Breast epithelium (tissue), 4 donors: ENCODE measurements at regions not wholly inside any gene's neighbourhood (a gene's known extent, or its start where the extent isn't known, plus 50 kb on each side); places are given as distances from the start of the nearest gene placed in this dataset.

Source experiments
- DNase-seq, 2 donors: peaks; one replicate each; pipeline ENCODE4 v3.0.0-alpha.2; 2019; ENCODE audit warnings: low spot score in 2 of 2
- H3K27ac ChIP-seq, 2 donors: fragments of 200-600 bp; sonication (generic) in 1 of 2; one replicate each; pipeline ENCODE4 v1.5.1; 2016 to 2019; ENCODE audit warnings: mild to moderate bottlenecking in 1 of 2
- H3K27me3 ChIP-seq, 2 donors: fragments of 200-600 bp; sonication (generic) in 1 of 2; one replicate each; pipeline versions ENCODE4 v1.5.1 to v1.6.0; 2017 to 2019; ENCODE audit warnings: control low read depth in 1 of 2, mild to moderate bottlenecking in 1 of 2
- H3K36me3 ChIP-seq: fragments of 200-600 bp; one replicate; pipeline ENCODE4 v1.5.1; 2019
- H3K4me1 ChIP-seq, 2 donors: fragments of 200-600 bp; sonication (generic); one replicate each; pipeline ENCODE4 v1.5.1; 2016 to 2019; ENCODE audit warnings: control low read depth in 1 of 2
- H3K4me3 ChIP-seq, 3 donors: fragments of 200-600 bp; sonication (generic); 1 replicate in 2 of 3; 2 replicates in 1 of 3; pipeline ENCODE4 v1.5.1; 2016 to 2019; ENCODE audit warnings: mild to moderate bottlenecking in 3 of 3, moderate library complexity in 2 of 3
- H3K9me3 ChIP-seq, 2 donors: fragments of 200-600 bp; sonication (generic) in 1 of 2; one replicate each; pipeline ENCODE4 v1.5.1; 2016 to 2019; ENCODE audit warnings: control low read depth in 1 of 2
- CTCF ChIP-seq, 3 donors: fragments of 450-650 bp; IDR thresholded peaks; one replicate each; pipeline ENCODE4 v1.5.1; 2016 to 2017; ENCODE audit warnings: antibody characterized with exemption in 3 of 3, mild to moderate bottlenecking in 3 of 3, moderate library complexity in 3 of 3
- POLR2A ChIP-seq: fragments of 450-650 bp; IDR thresholded peaks from one replicate; pipeline ENCODE4 v1.6.1; 2016; ENCODE audit warnings: antibody characterized with exemption, mild to moderate bottlenecking, moderate library complexity
- POLR2AphosphoS5 ChIP-seq, 3 donors: sonication (generic); formaldehyde crosslinking; IDR thresholded peaks; one replicate each; pipeline ENCODE4 v1.6.1; 2017; ENCODE audit warnings: antibody characterized with exemption in 3 of 3
- intact Hi-C: fragments of 100-400 bp; cut with DNase I; formaldehyde crosslinking; loops from one replicate; pipeline ENCODE4 v1.15.1; 2023; ENCODE audit warnings: low total_unique reads

DNA sequence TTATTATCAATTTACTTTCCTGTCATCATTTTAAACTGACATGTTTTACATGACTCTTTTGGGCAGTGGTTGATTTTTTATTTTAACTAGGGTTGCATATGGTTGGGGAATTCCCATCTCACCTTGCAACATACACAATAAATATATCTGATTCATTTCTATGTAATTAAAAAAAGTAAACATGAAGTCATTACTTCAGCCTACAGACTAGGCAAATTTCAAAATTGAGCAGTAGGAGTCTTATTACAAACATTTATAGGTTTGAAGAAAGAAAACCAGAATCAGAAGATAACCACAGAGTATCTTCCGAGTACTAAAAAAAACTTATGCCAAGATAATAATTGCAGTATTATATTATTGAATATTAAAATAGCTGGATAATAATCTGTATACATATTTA, 377.0 kb upstream of the VRK2 start:
- Histone ChIP-seq H3K36me3 (no peaks in the 10 kb centered on the region), H3K27me3 (no peaks in the 10 kb centered on the region), H3K4me1 (no peaks in the 10 kb centered on the region), H3K9me3 (no peaks in the 10 kb centered on the region), H3K4me3 (no peak overlapping the region), H3K27ac (no peak overlapping the region)
- intact Hi-C loops: no loop called here
- TF ChIP-seq POLR2A: no peak
- TF ChIP-seq CTCF (IDR thresholded peaks at IDR 0.05): no peak
- no peak for TF ChIP-seq POLR2AphosphoS5 (IDR thresholded peaks at IDR 0.05)
- no peak for DNase-seq

GRCh38 chr2:57674025-57674424, 372.6 kb upstream of the VRK2 start:
- H3K27me3 ChIP-seq: no peaks in the 10 kb centered on the region
- no peak for DNase-seq
- H3K36me3 ChIP-seq: no peaks in the 10 kb centered on the region
- no peak overlapping the region for H3K4me3 ChIP-seq
- H3K27ac ChIP-seq: no peak overlapping the region
- TF ChIP-seq POLR2A: no peak
- no peak for TF ChIP-seq POLR2AphosphoS5 (IDR thresholded peaks at IDR 0.05)
- no peak for TF ChIP-seq CTCF (IDR thresholded peaks at IDR 0.05)
- H3K4me1 ChIP-seq: no peaks in the 10 kb centered on the region
- no peaks in the 10 kb centered on the region for H3K9me3 ChIP-seq
- intact Hi-C loops: no loop called here

- no peaks in the 10 kb centered on the region for H3K27me3 ChIP-seq
- no peak for DNase-seq
- H3K4me3 ChIP-seq: no peak overlapping the region
- no peaks in the 10 kb centered on the region for H3K9me3 ChIP-seq
- TF ChIP-seq POLR2AphosphoS5 (IDR thresholded peaks at IDR 0.05): no peak
- TF ChIP-seq CTCF (IDR thresholded peaks at IDR 0.05): no peak
- no peak for TF ChIP-seq POLR2A
- no peaks in the 10 kb centered on the region for H3K4me1 ChIP-seq
- intact Hi-C loops: no loop called here
- no peak overlapping the region for H3K27ac ChIP-seq
- no peaks in the 10 kb centered on the region for H3K36me3 ChIP-seq
Observed at GRCh38 chr2:57674743-57675142, 371.9 kb upstream of the VRK2 start.

DNA sequence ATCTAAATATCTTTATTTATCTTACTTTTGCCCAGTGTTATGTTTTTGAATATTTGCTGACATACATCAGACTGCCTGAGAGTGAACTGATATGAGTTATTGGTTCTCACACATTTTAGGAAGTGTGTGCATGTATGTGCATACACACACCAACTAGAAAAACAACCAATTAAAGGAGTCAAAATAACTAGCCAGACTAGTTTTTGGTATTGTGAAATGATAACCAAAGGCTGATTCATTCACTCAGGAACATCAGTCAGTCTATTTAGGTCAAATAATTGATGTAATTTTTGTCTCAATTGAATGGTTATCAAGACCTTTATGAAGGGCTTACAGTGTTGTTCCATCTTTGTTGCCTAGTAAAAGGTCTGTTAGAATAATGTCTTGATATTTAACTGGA, 369.3 kb upstream of the VRK2 start:
- Histone ChIP-seq H3K4me1 (no peaks in the 10 kb centered on the region), H3K27me3 (no peaks in the 10 kb centered on the region), H3K4me3 (no peak overlapping the region), H3K27ac (no peak overlapping the region), H3K9me3 (no peaks in the 10 kb centered on the region), H3K36me3 (no peaks in the 10 kb centered on the region)
- TF ChIP-seq CTCF (IDR thresholded peaks at IDR 0.05) (no peak), POLR2A (no peak), POLR2AphosphoS5 (IDR thresholded peaks at IDR 0.05) (no peak)
- intact Hi-C loops: no loop called here
- DNase-seq: no peak

GRCh38 chr2:57681650-57682049, 365.0 kb upstream of the VRK2 start:
- H3K27ac ChIP-seq: no peak overlapping the region

DNA sequence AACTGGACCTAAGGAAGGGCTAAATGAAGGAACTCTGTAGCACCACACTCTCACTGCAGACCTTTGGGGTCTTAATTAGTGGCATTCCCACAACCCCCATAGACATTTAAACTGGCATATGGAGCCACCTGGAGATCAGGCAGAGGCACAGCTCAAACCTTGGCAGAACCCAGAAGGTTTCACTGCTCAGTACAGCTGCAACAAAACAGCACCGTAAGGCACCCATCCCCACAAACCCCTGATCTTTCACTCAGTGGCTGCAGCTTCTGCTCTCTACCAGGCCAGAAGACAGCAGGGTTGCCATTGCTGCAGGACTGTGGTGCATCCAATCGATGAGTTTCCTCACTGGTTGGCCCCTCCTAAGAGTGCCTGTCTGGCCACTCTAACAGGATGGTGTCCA, 361.6 kb upstream of the VRK2 start:
- Histone ChIP-seq H3K9me3 (peaks cover 0 to 16% of the 10 kb centered on the region in 2 donors), H3K4me3 (no peak overlapping the region), H3K36me3 (no peaks in the 10 kb centered on the region), H3K4me1 (no peaks in the 10 kb centered on the region), H3K27ac (no peak overlapping the region), H3K27me3 (no peaks in the 10 kb centered on the region)
- no peak for DNase-seq
- TF ChIP-seq CTCF (IDR thresholded peaks at IDR 0.05) (no peak), POLR2AphosphoS5 (IDR thresholded peaks at IDR 0.05) (no peak), POLR2A (no peak)
- intact Hi-C loops: no loop called here

More at GRCh38 chr2:57681650-57682049, 365.0 kb upstream of the VRK2 start:
- intact Hi-C loops: no loop called here
- no peak for TF ChIP-seq POLR2A
- H3K36me3 ChIP-seq: no peaks in the 10 kb centered on the region
- H3K4me1 ChIP-seq: no peaks in the 10 kb centered on the region
- DNase-seq: no peak
- H3K4me3 ChIP-seq: no peak overlapping the region
- H3K9me3 ChIP-seq: peaks cover 0 to under 1% of the 10 kb centered on the region in 2 donors
- no peaks in the 10 kb centered on the region for H3K27me3 ChIP-seq
